Cerebellar nuclear complex (tissue), 1 donor: ENCODE measurements at regions not wholly inside any gene's neighbourhood (a gene's known extent, or its start where the extent isn't known, plus 50 kb on each side); places are given as distances from the start of the nearest gene placed in this dataset.

ENCODE experiments used
- DNase-seq, 2 experiments: peaks; one replicate each; lab custom pipeline; 2025; lab: John Stamatoyannopoulos, UW

- no peak for DNase-seq
Observed at GRCh38 chr5:143496943-143497342, 93.5 kb upstream of the NR3C1 start.

GRCh38 chr5:143495821-143496275, 92.4 kb upstream of the NR3C1 start:
- DNase-seq = peak; percentile 54 to 80

GRCh38 chr5:143495110-143495509, 91.6 kb upstream of the NR3C1 start:
- no peak for DNase-seq

DNA sequence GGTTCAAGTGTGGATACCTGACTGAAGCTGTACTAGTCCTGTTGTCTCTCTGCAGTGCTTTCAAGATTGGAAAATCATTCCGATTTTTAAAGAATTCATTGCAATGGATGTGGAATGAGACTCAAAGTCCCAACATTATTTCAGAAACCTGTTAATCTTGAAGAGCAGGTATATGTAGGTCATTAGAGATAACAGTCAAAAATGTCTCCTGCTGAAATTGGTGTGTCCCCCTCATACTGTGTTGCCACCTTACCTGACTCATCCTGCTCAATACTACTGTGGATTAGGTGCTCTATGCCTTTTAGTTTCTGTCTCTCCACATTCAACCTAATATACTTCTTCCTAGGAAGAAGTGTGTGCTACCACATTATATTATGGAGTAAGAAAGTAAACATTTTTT, 91.1 kb upstream of the NR3C1 start:
- DNase-seq = no peak

- DNase-seq = no peak
Observed at GRCh38 chr5:143494162-143494561, 90.7 kb upstream of the NR3C1 start.

DNA sequence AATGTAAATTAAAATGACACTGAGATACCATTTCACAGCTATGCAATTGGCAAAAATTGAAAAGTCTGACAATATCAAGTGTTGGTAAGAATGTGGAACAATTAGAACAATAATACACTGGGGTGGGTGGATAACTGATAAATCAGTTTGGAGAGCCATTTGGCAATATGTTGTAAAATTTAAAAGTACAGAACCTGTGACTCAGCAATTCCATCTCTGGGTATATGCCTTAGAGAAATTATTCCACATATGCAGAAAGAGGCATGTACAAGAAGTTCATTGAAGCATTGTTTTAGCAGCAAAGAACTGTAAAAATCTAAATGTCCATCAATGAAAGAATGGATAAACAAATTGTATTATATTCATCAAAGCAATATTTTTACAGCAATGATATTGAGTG, 89.3 kb upstream of the NR3C1 start:
- DNase-seq = no peak

GRCh38 chr5:143491646-143492045, 88.2 kb upstream of the NR3C1 start:
- no peak for DNase-seq

DNA sequence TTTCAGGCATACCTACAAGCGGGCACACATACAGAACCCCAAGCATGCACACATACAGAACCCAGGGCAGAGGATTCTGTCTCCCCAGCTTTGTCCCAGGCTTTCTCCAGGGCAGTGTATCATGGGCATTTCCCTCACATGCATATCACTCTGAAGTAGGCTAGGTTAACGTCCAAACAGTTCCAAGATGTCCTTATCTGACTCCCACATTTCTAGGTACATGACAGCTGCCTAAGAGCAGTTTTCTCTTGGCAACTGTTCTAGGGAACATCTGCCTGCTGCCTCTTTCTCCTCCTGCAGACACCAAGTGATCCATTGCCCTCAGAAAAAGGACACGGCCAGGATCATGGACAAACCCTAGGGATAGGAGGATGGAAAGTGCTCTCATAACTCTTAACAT, 84.9 kb upstream of the NR3C1 start:
- no peak for DNase-seq

- DNase-seq = no peak
Observed at GRCh38 chr5:143484601-143485000, 81.1 kb upstream of the NR3C1 start.

DNA sequence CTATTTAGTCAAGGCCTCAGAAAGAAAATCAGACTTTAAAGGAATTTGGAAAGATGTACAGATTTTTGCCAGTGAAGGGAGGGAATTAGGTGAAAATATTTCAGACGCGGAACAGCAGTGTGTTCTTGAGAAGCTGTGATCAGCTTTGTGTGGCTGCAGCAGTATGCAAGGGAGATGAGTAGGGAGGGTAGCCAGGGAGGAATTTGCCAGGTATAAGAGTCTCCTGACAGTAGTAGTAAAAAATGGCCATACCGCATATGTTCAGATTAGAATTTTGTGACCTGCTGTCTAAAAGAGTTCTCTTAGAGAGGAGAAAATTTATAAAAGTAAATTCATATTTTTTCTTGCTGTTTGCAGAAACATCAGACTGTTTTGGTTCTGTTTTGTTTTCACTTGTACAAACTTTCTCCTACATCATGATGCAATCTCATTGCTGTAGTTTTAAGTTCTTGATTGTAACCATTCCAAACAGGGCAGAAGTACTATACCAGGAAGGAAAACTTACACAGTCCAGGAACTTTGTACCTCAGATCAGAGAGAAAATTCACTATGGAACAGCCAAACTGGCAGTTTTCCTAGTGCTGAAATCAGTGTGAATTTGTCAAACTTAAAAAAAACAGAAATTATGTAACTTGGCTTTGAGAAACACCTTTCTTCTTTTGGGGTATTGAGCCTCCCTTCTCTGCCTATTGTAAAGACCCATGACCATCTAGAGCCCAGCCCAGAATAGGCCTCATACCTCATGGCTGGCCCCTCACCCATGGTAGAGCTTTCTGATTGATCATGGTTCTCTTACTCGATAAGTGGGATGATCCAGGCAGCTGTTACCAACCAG, 78.4 kb upstream of the NR3C1 start:
- DNase-seq = no peak

DNA sequence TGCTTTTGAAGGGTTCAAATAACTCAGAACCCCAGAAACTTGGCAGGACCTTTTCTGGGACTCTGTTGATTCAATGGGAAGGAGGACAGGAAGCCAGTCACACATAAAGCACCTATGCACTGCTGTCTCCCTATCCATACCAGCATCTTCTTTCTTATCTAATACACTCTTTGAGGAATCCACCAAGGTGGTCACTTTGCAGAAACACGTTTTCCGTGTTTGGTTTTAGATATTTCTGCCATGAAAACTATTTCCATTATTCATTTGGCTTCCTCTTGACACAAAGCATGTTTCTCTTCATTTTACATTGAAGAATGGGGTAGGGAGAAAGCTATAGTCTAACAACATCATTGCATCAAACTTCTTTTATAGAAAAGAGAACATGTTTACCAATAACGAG, 76.5 kb upstream of the NR3C1 start:
- DNase-seq = no peak

DNA sequence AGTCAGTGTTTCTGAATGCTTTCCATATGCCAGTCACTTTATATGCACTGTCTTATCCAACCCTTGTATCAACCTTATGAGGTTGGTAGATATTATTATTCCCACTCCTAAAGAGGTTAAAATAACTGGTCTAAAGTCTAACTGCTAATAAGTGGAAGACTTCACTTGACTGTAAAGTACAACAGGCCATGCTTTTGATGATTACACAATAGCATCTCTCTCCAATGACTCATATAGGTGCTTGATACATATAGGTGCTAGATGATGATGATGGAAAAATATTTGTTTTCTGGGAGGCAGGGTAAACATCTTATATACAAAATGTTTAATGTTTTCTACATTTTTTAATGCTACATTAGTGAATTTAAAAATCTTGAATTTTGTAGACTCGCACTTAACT, 75.9 kb upstream of the NR3C1 start:
- no peak for DNase-seq

DNA sequence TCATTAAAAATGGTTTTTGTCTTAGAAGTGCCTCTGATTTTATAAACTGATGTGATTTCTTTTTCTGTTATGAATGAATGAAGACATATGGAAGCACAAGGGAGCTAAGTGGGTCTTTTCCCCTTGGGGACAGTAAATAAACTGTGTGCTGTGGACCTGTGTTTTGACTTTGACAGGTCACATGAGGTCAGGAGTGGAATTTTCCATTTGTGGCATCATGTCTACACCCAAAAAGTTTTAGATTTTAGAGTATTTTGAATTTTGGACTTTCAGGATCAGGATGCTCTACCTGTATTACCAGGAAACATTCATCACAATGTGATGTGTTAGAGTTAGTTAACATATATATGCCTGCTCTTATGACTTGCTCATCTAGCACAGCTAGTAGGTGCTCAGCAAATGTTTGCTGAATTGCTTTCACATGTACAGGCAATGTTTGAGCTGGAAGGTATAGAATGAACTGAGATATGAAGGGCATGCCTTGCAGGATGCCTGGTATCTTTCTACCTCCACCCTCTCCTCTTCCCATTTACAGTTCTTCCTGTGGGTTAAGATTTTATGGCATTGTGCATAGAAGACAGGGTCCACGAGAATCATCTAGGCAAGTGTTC, 73.2 kb upstream of the NR3C1 start:
- no peak for DNase-seq

- no peak for DNase-seq
Observed at GRCh38 chr5:143474616-143475015, 71.1 kb upstream of the NR3C1 start.

DNA sequence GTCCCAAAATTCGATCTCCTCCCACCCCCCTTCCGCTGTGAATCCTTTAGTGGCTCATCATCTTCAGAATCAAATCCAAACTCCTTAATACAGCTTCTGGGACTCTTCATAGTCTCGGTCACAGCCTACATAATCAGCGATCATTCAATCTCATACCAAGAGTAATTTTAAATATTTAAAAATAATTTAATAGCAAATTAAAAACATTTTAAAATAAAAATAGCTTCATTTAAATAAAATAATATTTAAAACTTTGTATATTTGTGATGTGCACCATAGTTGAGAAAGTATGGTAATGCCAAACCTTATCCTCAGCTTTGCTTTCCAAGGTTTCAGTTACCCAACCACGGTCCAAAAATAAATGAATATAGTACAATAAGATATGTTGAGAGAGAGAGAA, 70.0 kb upstream of the NR3C1 start:
- no peak for DNase-seq

DNA sequence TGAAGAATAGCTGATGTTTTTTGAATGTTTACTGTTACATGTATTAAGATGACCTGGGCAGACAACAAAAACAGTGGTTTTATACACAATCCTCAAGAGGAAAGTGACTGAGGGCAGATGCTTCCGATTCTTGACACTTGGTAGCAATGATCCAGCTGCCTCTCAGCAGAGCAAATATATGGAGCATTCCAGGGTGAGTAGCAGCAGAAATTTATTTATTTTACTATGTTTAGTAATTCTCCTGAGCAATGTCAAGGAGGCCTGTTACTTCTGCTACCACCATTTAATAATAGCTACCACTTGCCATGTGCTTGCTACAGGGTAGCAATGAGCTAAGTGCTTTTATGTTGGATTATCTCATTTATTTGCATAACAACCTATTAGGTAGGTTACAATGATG, 69.1 kb upstream of the NR3C1 start:
- DNase-seq = no peak

GRCh38 chr5:143471666-143472464, 68.4 kb upstream of the NR3C1 start:
- no peak for DNase-seq

GRCh38 chr5:143471041-143471509, 67.6 kb upstream of the NR3C1 start:
- DNase-seq = no peak

- no peak for DNase-seq
Observed at GRCh38 chr5:143470120-143470519, 66.6 kb upstream of the NR3C1 start.

DNA sequence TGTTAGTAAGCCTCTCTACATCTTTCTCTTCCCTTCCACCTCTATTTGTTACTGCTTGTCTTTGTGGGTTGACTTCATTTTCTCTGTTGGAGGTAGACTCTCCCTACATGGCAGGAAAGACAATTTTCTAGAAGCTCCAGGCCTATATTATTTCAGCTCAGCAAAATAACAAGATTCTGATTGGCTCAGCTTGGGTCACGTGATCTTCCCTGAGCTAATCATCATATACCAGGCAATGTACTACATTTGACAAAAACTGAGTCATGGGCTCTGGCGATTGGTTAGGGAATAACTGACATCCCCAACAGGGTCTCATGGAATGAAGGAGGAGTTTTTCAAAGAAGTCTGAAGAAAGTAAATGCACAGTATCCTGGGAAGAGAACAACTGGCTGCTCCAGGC, 65.6 kb upstream of the NR3C1 start:
- DNase-seq = no peak

DNA sequence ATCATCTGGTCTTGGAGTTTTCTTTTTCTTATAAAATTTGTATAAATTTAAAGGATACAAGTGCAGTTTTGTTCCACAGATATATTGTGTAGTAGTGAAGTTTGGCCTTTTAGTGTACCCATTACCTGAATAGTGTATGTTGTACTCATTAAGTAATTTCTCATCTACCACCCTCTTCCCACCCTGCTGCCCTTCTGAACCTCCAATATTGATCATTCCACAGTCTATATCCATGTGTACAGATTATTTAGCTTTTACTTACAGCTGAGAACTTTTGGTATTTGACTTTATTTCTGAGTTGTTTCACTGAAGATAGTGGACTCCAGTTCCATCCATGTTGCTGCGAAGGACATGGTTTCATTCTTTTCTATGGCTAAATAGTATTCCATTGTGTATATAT, 63.1 kb upstream of the NR3C1 start:
- DNase-seq = no peak

- DNase-seq = no peak
Observed at GRCh38 chr5:143464723-143465490, 61.4 kb upstream of the NR3C1 start.
